HCT116 (cell line): ENCODE measurements at regions not wholly inside any gene's neighbourhood (a gene's known extent, or its start where the extent isn't known, plus 50 kb on each side); places are given as distances from the start of the nearest gene placed in this dataset.

Experiments
- ATF3 ChIP-seq: IDR thresholded peaks from 2 replicates; pipeline ENCODE4 v1.6.1; 2012
- CTCF ChIP-seq, 3 experiments: fragments of 200-600 bp in 1 of 3; sonication (generic) in 1 of 3; IDR thresholded peaks in 2 of 3; conservative IDR thresholded peaks in 1 of 3; 2 replicates each; pipeline ENCODE4 v1.5.1; 2012 to 2017; ENCODE audit warnings: low read depth in 2 of 3, low read length in 2 of 3, antibody characterized with exemption in 1 of 3, borderline replicate concordance in 1 of 3, control low read depth in 1 of 3, mild to moderate bottlenecking in 1 of 3, mixed read lengths in 1 of 3, mixed run types in 1 of 3, moderate library complexity in 1 of 3; ENCODE audit not compliant: insufficient read depth in 1 of 3
- EGR1 ChIP-seq: IDR thresholded peaks from 2 replicates; pipeline ENCODE4 v1.6.1; 2012; ENCODE audit warnings: low read depth
- ELF1 ChIP-seq: IDR thresholded peaks from 2 replicates; pipeline ENCODE4 v1.6.1; 2012; ENCODE audit warnings: low read depth, borderline replicate concordance
- EZH2 ChIP-seq: fragments of 200-600 bp; sonication (generic); IDR thresholded peaks from 2 replicates; pipeline ENCODE4 v1.6.1; 2017; ENCODE audit warnings: antibody characterized with exemption, mixed run types
- EZH2phosphoT487 ChIP-seq: fragments of 200-600 bp; IDR thresholded peaks from 2 replicates; pipeline ENCODE4 v1.6.1; 2018; ENCODE audit warnings: antibody characterized with exemption, borderline replicate concordance
- JUND ChIP-seq: IDR thresholded peaks from 2 replicates; pipeline ENCODE4 v1.6.1; 2012
- POLR2A ChIP-seq: IDR thresholded peaks from 2 replicates; pipeline ENCODE4 v1.7.0; 2011; ENCODE audit warnings: borderline replicate concordance; ENCODE audit not compliant: insufficient read depth, insufficient read length; ENCODE audit errors: extremely low read depth
- POLR2AphosphoS5 ChIP-seq: IDR thresholded peaks from 2 replicates; pipeline ENCODE4 v1.6.1; 2011; ENCODE audit warnings: mild to moderate bottlenecking, low read depth, low read length, moderate library complexity
- RAD21 ChIP-seq: IDR thresholded peaks from 2 replicates; pipeline ENCODE4 v1.6.1; 2012; ENCODE audit warnings: low read depth, mild to moderate bottlenecking
- SP1 ChIP-seq: IDR thresholded peaks from 2 replicates; pipeline ENCODE4 v1.6.1; 2012; ENCODE audit warnings: low read depth
- SRF ChIP-seq: IDR thresholded peaks from 2 replicates; pipeline ENCODE4 v1.6.1; 2012; ENCODE audit warnings: low read depth
- ZNF274 ChIP-seq: fragments of 200-500 bp; sonication (Bioruptor generic); IDR thresholded peaks from 2 replicates; pipeline ENCODE4 v1.6.1; 2014; ENCODE audit warnings: mild to moderate bottlenecking, low read depth, low read length, inconsistent platforms

GRCh38 chr2:118568700-118569099, 278.7 kb downstream of the EN1 start:
- TF ChIP-seq EZH2phosphoT487 (no peak), JUND (no peak), EZH2 (no peak), CTCF (IDR thresholded peaks at IDR 0.05 in 2 of 3, conservative IDR thresholded peaks at IDR 0.05 in 1 of 3; ENCODE audit: borderline replicate concordance in 1 of 3, insufficient read depth in 1 of 3, low read depth in 2 of 3, low read length in 2 of 3) (no peak), RAD21 (no peak), POLR2AphosphoS5 (no peak), POLR2A (no peak), ZNF274 (no peak), EGR1 (no peak), ELF1 (no peak), ATF3 (no peak), SRF (no peak), SP1 (no peak)
